GM12873 (cell line): ENCODE measurements at regions not wholly inside any gene's neighbourhood (a gene's known extent, or its start where the extent isn't known, plus 50 kb on each side); places are given as distances from the start of the nearest gene placed in this dataset.

Experiments
- CTCF ChIP-seq: IDR thresholded peaks from 2 replicates; pipeline ENCODE4 v1.5.1; 2012; ENCODE audit warnings: low read depth, mild to moderate bottlenecking, moderate library complexity, low read length, control low read depth; ENCODE audit not compliant: insufficient read depth; ENCODE audit errors: missing control alignments

GRCh38 chr15:97401970-97402369 is 558.5 kb upstream of the ARRDC4 start:
- TF ChIP-seq CTCF = no peak

- TF ChIP-seq CTCF = no peak
These were observed 553.7 kb upstream of the ARRDC4 start for GRCh38 chr15:97406841-97407240.

- TF ChIP-seq CTCF = no peak
These were observed 549.5 kb upstream of the ARRDC4 start for GRCh38 chr15:97410897-97411575.

- no peak for TF ChIP-seq CTCF
These were observed 540.4 kb upstream of the ARRDC4 start for GRCh38 chr15:97420130-97420529.

GRCh38 chr15:97425596-97425995 is 534.9 kb upstream of the ARRDC4 start:
- no peak for TF ChIP-seq CTCF

- no peak for TF ChIP-seq CTCF
These were observed 517.4 kb upstream of the ARRDC4 start for GRCh38 chr15:97443101-97443500.

- no peak for TF ChIP-seq CTCF
These were observed 514.4 kb upstream of the ARRDC4 start for GRCh38 chr15:97446138-97446537.
